Smooth muscle cell (in vitro differentiated cells): ENCODE measurements at regions not wholly inside any gene's neighbourhood (a gene's known extent, or its start where the extent isn't known, plus 50 kb on each side); places are given as distances from the start of the nearest gene placed in this dataset.

ENCODE experiments used
- DNase-seq: peaks from one replicate; lab custom pipeline; 2025; ENCODE audit not compliant: unreplicated experiment; lab: John Stamatoyannopoulos, UW
- H2AFZ ChIP-seq: fragments of 200-600 bp; sonication (generic); 2 replicates; pipeline ENCODE4 v1.6.0; 2016; ENCODE audit warnings: antibody characterized with exemption, low read depth, mild to moderate bottlenecking
- H3F3A ChIP-seq: fragments of 200-600 bp; sonication (generic); 2 replicates; pipeline ENCODE4 v1.6.0; 2017; ENCODE audit warnings: antibody characterized with exemption, low read depth
- H3K27ac ChIP-seq: fragments of 200-600 bp; sonication (generic); 2 replicates; pipeline ENCODE4 v1.5.1; 2016; ENCODE audit warnings: low read depth, mild to moderate bottlenecking
- H3K27me3 ChIP-seq: fragments of 200-600 bp; sonication (generic); 2 replicates; pipeline ENCODE4 v1.6.1; 2016; ENCODE audit warnings: low read depth, mild to moderate bottlenecking
- H3K36me3 ChIP-seq: fragments of 200-600 bp; sonication (generic); 2 replicates; pipeline ENCODE4 v1.5.1; 2016; ENCODE audit warnings: low read depth
- H3K4me1 ChIP-seq: fragments of 200-600 bp; sonication (generic); 2 replicates; pipeline ENCODE4 v1.5.1; 2016; ENCODE audit warnings: low read depth
- H3K4me2 ChIP-seq: fragments of 200-600 bp; sonication (generic); 2 replicates; pipeline ENCODE4 v1.6.0; 2016; ENCODE audit warnings: mild to moderate bottlenecking
- H3K4me3 ChIP-seq: fragments of 200-600 bp; sonication (generic); 2 replicates; pipeline ENCODE4 v1.5.1; 2016; ENCODE audit warnings: mild to moderate bottlenecking
- H3K79me2 ChIP-seq: fragments of 200-600 bp; sonication (generic); 2 replicates; pipeline ENCODE4 v1.6.0; 2016; ENCODE audit warnings: low read depth, mild to moderate bottlenecking
- H3K9ac ChIP-seq: fragments of 200-600 bp; sonication (generic); 2 replicates; pipeline ENCODE4 v1.6.0; 2016; ENCODE audit warnings: low read depth
- H3K9me3 ChIP-seq: fragments of 200-600 bp; sonication (generic); replicated peaks from 2 replicates; pipeline ENCODE4 v1.5.1; 2016; ENCODE audit warnings: low read depth
- H4K20me1 ChIP-seq: fragments of 200-600 bp; sonication (generic); 2 replicates; pipeline ENCODE4 v1.6.0; 2016; ENCODE audit warnings: low read depth
- CTCF ChIP-seq: fragments of 200-600 bp; sonication (generic); IDR thresholded peaks from 2 replicates; pipeline ENCODE4 v1.5.1; 2017; ENCODE audit warnings: borderline replicate concordance, mild to moderate bottlenecking, antibody characterized with exemption; ENCODE audit not compliant: insufficient read depth, poor library complexity, severe bottlenecking
- WGBS: methylation state at CpG from one replicate; pipeline ENCODE4 v1.1.7; 2016; ENCODE audit warnings: low lambda C conversion rate; 5-methylcytosine and 5-hydroxymethylcytosine counted together

- WGBS, result 97% methylated on average over 4 of the region's 4 CpGs
- TF ChIP-seq CTCF, result no peak
- no peaks in the 10 kb centered on the region for H3K9me3 ChIP-seq
Observed at GRCh38 chr1:94686882-94687281, 133.3 kb upstream of the SLC44A3 start.

GRCh38 chr1:94684690-94685250 is 135.4 kb upstream of the SLC44A3 start:
- Histone ChIP-seq H3F3A (peaks cover 2% of the 10 kb centered on the region), H3K4me3 (no peak overlapping the region), H3K79me2 (no peaks in the 10 kb centered on the region), H3K27ac (no peak overlapping the region), H3K4me2 (no peak overlapping the region), H2AFZ (no peak overlapping the region), H3K27me3 (no peaks in the 10 kb centered on the region), H3K4me1 (peaks cover 10% of the 10 kb centered on the region), H4K20me1 (no peaks in the 10 kb centered on the region), H3K9ac (no peak overlapping the region), H3K36me3 (no peaks in the 10 kb centered on the region), H3K9me3 (no peaks in the 10 kb centered on the region)
- WGBS, result 89% methylated on average over 7 of the region's 7 CpGs
- no peak for DNase-seq
- no peak for TF ChIP-seq CTCF

More at GRCh38 chr1:94686882-94687281, 133.3 kb upstream of the SLC44A3 start:
- no peak for DNase-seq
- H3K36me3 ChIP-seq, result no peaks in the 10 kb centered on the region
- H3K27me3 ChIP-seq, result no peaks in the 10 kb centered on the region
- no peak overlapping the region for H3K27ac ChIP-seq
- no peak overlapping the region for H3K9ac ChIP-seq
- no peaks in the 10 kb centered on the region for H4K20me1 ChIP-seq
- no peak overlapping the region for H3K4me2 ChIP-seq
- peaks cover 13% of the 10 kb centered on the region for H3F3A ChIP-seq
- no peaks in the 10 kb centered on the region for H3K79me2 ChIP-seq
- no peak overlapping the region for H2AFZ ChIP-seq
- peaks cover 10% of the 10 kb centered on the region for H3K4me1 ChIP-seq
- H3K4me3 ChIP-seq, result no peak overlapping the region

- H3F3A ChIP-seq, result no peaks in the 10 kb centered on the region
- H3K4me1 ChIP-seq, result peaks cover 6% of the 10 kb centered on the region
- H3K79me2 ChIP-seq, result no peaks in the 10 kb centered on the region
- H3K27me3 ChIP-seq, result no peaks in the 10 kb centered on the region
- WGBS, result 58% methylated on average over 6 of the region's 6 CpGs
- H4K20me1 ChIP-seq, result no peaks in the 10 kb centered on the region
- TF ChIP-seq CTCF, result no peak
- no peak overlapping the region for H3K27ac ChIP-seq
- no peak overlapping the region for H3K4me2 ChIP-seq
- H2AFZ ChIP-seq, result no peak overlapping the region
- no peaks in the 10 kb centered on the region for H3K36me3 ChIP-seq
- no peaks in the 10 kb centered on the region for H3K9me3 ChIP-seq
- no peak overlapping the region for H3K4me3 ChIP-seq
- H3K9ac ChIP-seq, result no peak overlapping the region
- no peak for DNase-seq
Observed at GRCh38 chr1:94683886-94684285, 136.3 kb upstream of the SLC44A3 start.

GRCh38 chr1:94680039-94680377 is 138.4 kb upstream of the F3 start:
- H2AFZ ChIP-seq, result no peak overlapping the region
- 81% methylated on average over 3 of the region's 3 CpGs for WGBS

More at GRCh38 chr1:94680039-94680377, 138.4 kb upstream of the F3 start:
- no peaks in the 10 kb centered on the region for H3K9me3 ChIP-seq
- H3K4me2 ChIP-seq, result no peak overlapping the region
- H3K4me1 ChIP-seq, result no peaks in the 10 kb centered on the region
- no peak overlapping the region for H3K4me3 ChIP-seq
- no peaks in the 10 kb centered on the region for H3K27me3 ChIP-seq
- H3K27ac ChIP-seq, result no peak overlapping the region
- H3K36me3 ChIP-seq, result no peaks in the 10 kb centered on the region
- H3K9ac ChIP-seq, result no peak overlapping the region
- no peaks in the 10 kb centered on the region for H3F3A ChIP-seq
- TF ChIP-seq CTCF, result no peak
- no peak for DNase-seq
- no peaks in the 10 kb centered on the region for H3K79me2 ChIP-seq
- H4K20me1 ChIP-seq, result no peaks in the 10 kb centered on the region
